Glutamatergic neuron (in vitro differentiated cells): ENCODE measurements at regions not wholly inside any gene's neighbourhood (a gene's known extent, or its start where the extent isn't known, plus 50 kb on each side); places are given as distances from the start of the nearest gene placed in this dataset.

ENCODE experiments used
- DNase-seq: peaks from one replicate; pipeline ENCODE4 v3.0.0; 2022
- H3K27ac Mint-ChIP-seq: one replicate; pipeline ENCODE4 v1.8.0; 2020; ENCODE audit warnings: mild to moderate bottlenecking, mixed read lengths, inconsistent platforms; ENCODE audit not compliant: unreplicated experiment
- H3K27me3 Mint-ChIP-seq: one replicate; pipeline ENCODE4 v1.8.0; 2020; ENCODE audit warnings: mild to moderate bottlenecking, moderate library complexity, mixed read lengths, inconsistent platforms; ENCODE audit not compliant: unreplicated experiment
- H3K36me3 Mint-ChIP-seq: one replicate; pipeline ENCODE4 v1.8.0; 2020; ENCODE audit warnings: mild to moderate bottlenecking, mixed read lengths, inconsistent platforms; ENCODE audit not compliant: unreplicated experiment
- H3K4me1 Mint-ChIP-seq: one replicate; pipeline ENCODE4 v1.8.0; 2020; ENCODE audit warnings: mild to moderate bottlenecking, low read depth, mixed read lengths, inconsistent platforms; ENCODE audit not compliant: unreplicated experiment
- H3K4me3 Mint-ChIP-seq: one replicate; pipeline ENCODE4 v1.8.0; 2020; ENCODE audit warnings: mild to moderate bottlenecking, mixed read lengths, inconsistent platforms; ENCODE audit not compliant: unreplicated experiment
- H3K9me3 Mint-ChIP-seq: one replicate; pipeline ENCODE4 v1.8.0; 2020; ENCODE audit warnings: mild to moderate bottlenecking, moderate library complexity, mixed read lengths, inconsistent platforms; ENCODE audit not compliant: unreplicated experiment
- CTCF ChIP-seq: fragments of 200-600 bp; sonication (generic); IDR thresholded peaks from one replicate; pipeline ENCODE4 v1.5.0; 2021; ENCODE audit not compliant: partially characterized antibody, unreplicated experiment

- Mint-ChIP-seq H3K36me3 (peaks cover 1% of the 10 kb centered on the region), H3K9me3 (no peaks in the 10 kb centered on the region), H3K27ac (no peak overlapping the region), H3K27me3 (no peaks in the 10 kb centered on the region), H3K4me3 (no peak overlapping the region), H3K4me1 (peaks cover 2% of the 10 kb centered on the region)
- no peak for TF ChIP-seq CTCF
- DNase-seq: no peak
Measured at GRCh38 chr13:58964048-58964447, 1199.7 kb downstream of the DIAPH3 start.

- Mint-ChIP-seq H3K36me3 (no peaks in the 10 kb centered on the region), H3K27me3 (peaks cover 2% of the 10 kb centered on the region), H3K9me3 (no peaks in the 10 kb centered on the region), H3K4me1 (no peaks in the 10 kb centered on the region), H3K4me3 (no peak overlapping the region), H3K27ac (no peak overlapping the region)
- TF ChIP-seq CTCF: no peak
- no peak for DNase-seq
Measured at GRCh38 chr13:58977085-58977484, 1186.6 kb downstream of the DIAPH3 start.

GRCh38 chr13:58978331-58978730, 1185.4 kb downstream of the DIAPH3 start:
- Mint-ChIP-seq H3K4me1 (no peaks in the 10 kb centered on the region), H3K36me3 (peaks cover 2% of the 10 kb centered on the region), H3K9me3 (peaks cover 7% of the 10 kb centered on the region), H3K27me3 (peaks cover 2% of the 10 kb centered on the region), H3K27ac (no peak overlapping the region), H3K4me3 (no peak overlapping the region)
- no peak for DNase-seq
- no peak for TF ChIP-seq CTCF

- H3K9me3 Mint-ChIP-seq: peaks cover 10% of the 10 kb centered on the region
- no peak for DNase-seq
- no peaks in the 10 kb centered on the region for H3K4me1 Mint-ChIP-seq
- H3K4me3 Mint-ChIP-seq: no peak overlapping the region
- no peak overlapping the region for H3K27ac Mint-ChIP-seq
- H3K27me3 Mint-ChIP-seq: peaks cover 2% of the 10 kb centered on the region
- no peak for TF ChIP-seq CTCF
- H3K36me3 Mint-ChIP-seq: peaks cover 12% of the 10 kb centered on the region
Measured at GRCh38 chr13:58979851-58980250, 1183.9 kb downstream of the DIAPH3 start.

- Mint-ChIP-seq H3K27me3 (peaks cover 2% of the 10 kb centered on the region), H3K36me3 (peaks cover 17% of the 10 kb centered on the region), H3K9me3 (peaks cover 10% of the 10 kb centered on the region), H3K27ac (no peak overlapping the region), H3K4me3 (no peak overlapping the region), H3K4me1 (no peaks in the 10 kb centered on the region)
- DNase-seq: no peak
- TF ChIP-seq CTCF: no peak
Measured at GRCh38 chr13:58985845-58986244, 1177.9 kb downstream of the DIAPH3 start.
